Frontal cortex (tissue), 3 donors: ENCODE measurements at regions not wholly inside any gene's neighbourhood (a gene's known extent, or its start where the extent isn't known, plus 50 kb on each side); places are given as distances from the start of the nearest gene placed in this dataset.
"Not testable (repeated sequence)": the region's sequence is repeated elsewhere in the genome, so short reads cannot be mapped to it uniquely, and the experiment has no call there.

Experiments
- DNase-seq, 2 donors: peaks; one replicate each; pipeline ENCODE4 v3.0.0; 2012; ENCODE audit warnings: low spot score in 2 of 2
- FAIRE-seq: peaks from 2 replicates; lab custom pipeline; 2012; peaks lifted over from hg19 to GRCh38; lab: Jason Lieb, UNC
- donor health status: control.
- donor health status: control.
- donor health status: control.

GRCh38 chr9:97771641-97772040, 74.5 kb upstream of the XPA start:
- FAIRE-seq (no peak), DNase-seq (no peak)

GRCh38 chr9:97772145-97772544, 75.0 kb upstream of the XPA start:
- DNase-seq (no peak), FAIRE-seq (no peak)

- FAIRE-seq (no peak), DNase-seq (no peak)
Observed at GRCh38 chr9:97773091-97773490, 76.0 kb upstream of the XPA start.

- DNase-seq (no peak), FAIRE-seq (no peak)
Observed at GRCh38 chr9:97773723-97774122, 76.6 kb upstream of the XPA start.

- DNase-seq: no peak
- no peak for FAIRE-seq
Observed at GRCh38 chr9:97774673-97775072, 77.5 kb upstream of the XPA start.

- DNase-seq, FAIRE-seq: not testable (repeated sequence)
Observed at GRCh38 chr9:97778740-97779139, 74.3 kb upstream of the FOXE1 start.

- DNase-seq (no peak), FAIRE-seq (no peak)
Observed at GRCh38 chr9:97779608-97780007, 73.4 kb upstream of the FOXE1 start.

GRCh38 chr9:97781902-97782301, 71.1 kb upstream of the FOXE1 start:
- FAIRE-seq: no peak
- DNase-seq: no peak

GRCh38 chr9:97786341-97786740, 66.7 kb upstream of the FOXE1 start:
- FAIRE-seq: no peak
- no peak for DNase-seq

GRCh38 chr9:97787551-97787950, 65.5 kb upstream of the FOXE1 start:
- FAIRE-seq: no peak
- DNase-seq: no peak

GRCh38 chr9:97788763-97789663, 64.0 kb upstream of the FOXE1 start:
- FAIRE-seq (no peak), DNase-seq (no peak)

GRCh38 chr9:97790542-97790941, 62.5 kb upstream of the FOXE1 start:
- DNase-seq (no peak), FAIRE-seq (no peak)

- DNase-seq: no peak
- FAIRE-seq: no peak
Observed at GRCh38 chr9:97791542-97791941, 61.5 kb upstream of the FOXE1 start.

- DNase-seq (no peak), FAIRE-seq (no peak)
Observed at GRCh38 chr9:97793067-97793466, 60.0 kb upstream of the FOXE1 start.

GRCh38 chr9:97794666-97795065, 58.4 kb upstream of the FOXE1 start:
- no peak for DNase-seq
- FAIRE-seq: no peak

GRCh38 chr9:97796176-97796575, 56.9 kb upstream of the FOXE1 start:
- not testable (repeated sequence) for DNase-seq, FAIRE-seq

- FAIRE-seq: no peak
- no peak for DNase-seq
Observed at GRCh38 chr9:97801180-97801579, 51.8 kb upstream of the FOXE1 start.

GRCh38 chr9:97802276-97802675, 50.8 kb upstream of the FOXE1 start:
- DNase-seq: no peak
- no peak for FAIRE-seq

- no peak for FAIRE-seq
- DNase-seq: peak; percentile 83 to 91
Observed at GRCh38 chr9:97803167-97804058, 49.6 kb upstream of the FOXE1 start.
